ENCODE measurements at regions not wholly inside any gene's neighbourhood (a gene's known extent, or its start where the extent isn't known, plus 50 kb on each side); places are given as distances from the start of the nearest gene placed in this dataset.
"Not testable (repeated sequence)": the region's sequence is repeated elsewhere in the genome, so short reads cannot be mapped to it uniquely, and the experiment has no call there.

GRCh38 chr11:135015966-135016365 is 603.9 kb upstream of the B3GAT1 start:
- no peak overlapping the region for H3K27ac ChIP-seq (ENCODE audit: low read length)
- ChIA-PET POLR2A (no interaction called here), CTCF (no interaction called here)
- H3K4me1 ChIP-seq (ENCODE audit: control insufficient read depth, insufficient read depth, low read length) = no peaks in the 10 kb centered on the region
- no TSS peak for BruUV-seq (replicated peaks)
- intact Hi-C loops (cut with micrococcal nuclease; ENCODE audit: unreplicated experiment) (no loop called here), in situ Hi-C loops (cut with HindIII; ENCODE audit: low pct_unique_long_range_greater_than_20kb, low sequenced_read_pairs) (no loop called here)
- DNase-seq (ENCODE audit: low read depth, low spot score) (no peak), ATAC-seq (no peak)
- no peak overlapping the region for H3K4me3 ChIP-seq (ENCODE audit: low read depth in 2 of 2, low read length in 2 of 2)
- TF ChIP-seq, protein P1, sequence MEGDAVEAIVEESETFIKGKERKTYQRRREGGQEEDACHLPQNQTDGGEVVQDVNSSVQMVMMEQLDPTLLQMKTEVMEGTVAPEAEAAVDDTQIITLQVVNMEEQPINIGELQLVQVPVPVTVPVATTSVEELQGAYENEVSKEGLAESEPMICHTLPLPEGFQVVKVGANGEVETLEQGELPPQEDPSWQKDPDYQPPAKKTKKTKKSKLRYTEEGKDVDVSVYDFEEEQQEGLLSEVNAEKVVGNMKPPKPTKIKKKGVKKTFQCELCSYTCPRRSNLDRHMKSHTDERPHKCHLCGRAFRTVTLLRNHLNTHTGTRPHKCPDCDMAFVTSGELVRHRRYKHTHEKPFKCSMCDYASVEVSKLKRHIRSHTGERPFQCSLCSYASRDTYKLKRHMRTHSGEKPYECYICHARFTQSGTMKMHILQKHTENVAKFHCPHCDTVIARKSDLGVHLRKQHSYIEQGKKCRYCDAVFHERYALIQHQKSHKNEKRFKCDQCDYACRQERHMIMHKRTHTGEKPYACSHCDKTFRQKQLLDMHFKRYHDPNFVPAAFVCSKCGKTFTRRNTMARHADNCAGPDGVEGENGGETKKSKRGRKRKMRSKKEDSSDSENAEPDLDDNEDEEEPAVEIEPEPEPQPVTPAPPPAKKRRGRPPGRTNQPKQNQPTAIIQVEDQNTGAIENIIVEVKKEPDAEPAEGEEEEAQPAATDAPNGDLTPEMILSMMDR (IDR thresholded peaks at IDR 0.05) = no peak
- TF ChIP-seq SIN3A (IDR thresholded peaks at IDR 0.05; ENCODE audit: borderline replicate concordance, insufficient read depth, low read depth, low read length) = no peak
- TF ChIP-seq POLR2AphosphoS5 (IDR thresholded peaks at IDR 0.05; ENCODE audit: low read depth, low read length) = no peak
- TF ChIP-seq, protein P2, sequence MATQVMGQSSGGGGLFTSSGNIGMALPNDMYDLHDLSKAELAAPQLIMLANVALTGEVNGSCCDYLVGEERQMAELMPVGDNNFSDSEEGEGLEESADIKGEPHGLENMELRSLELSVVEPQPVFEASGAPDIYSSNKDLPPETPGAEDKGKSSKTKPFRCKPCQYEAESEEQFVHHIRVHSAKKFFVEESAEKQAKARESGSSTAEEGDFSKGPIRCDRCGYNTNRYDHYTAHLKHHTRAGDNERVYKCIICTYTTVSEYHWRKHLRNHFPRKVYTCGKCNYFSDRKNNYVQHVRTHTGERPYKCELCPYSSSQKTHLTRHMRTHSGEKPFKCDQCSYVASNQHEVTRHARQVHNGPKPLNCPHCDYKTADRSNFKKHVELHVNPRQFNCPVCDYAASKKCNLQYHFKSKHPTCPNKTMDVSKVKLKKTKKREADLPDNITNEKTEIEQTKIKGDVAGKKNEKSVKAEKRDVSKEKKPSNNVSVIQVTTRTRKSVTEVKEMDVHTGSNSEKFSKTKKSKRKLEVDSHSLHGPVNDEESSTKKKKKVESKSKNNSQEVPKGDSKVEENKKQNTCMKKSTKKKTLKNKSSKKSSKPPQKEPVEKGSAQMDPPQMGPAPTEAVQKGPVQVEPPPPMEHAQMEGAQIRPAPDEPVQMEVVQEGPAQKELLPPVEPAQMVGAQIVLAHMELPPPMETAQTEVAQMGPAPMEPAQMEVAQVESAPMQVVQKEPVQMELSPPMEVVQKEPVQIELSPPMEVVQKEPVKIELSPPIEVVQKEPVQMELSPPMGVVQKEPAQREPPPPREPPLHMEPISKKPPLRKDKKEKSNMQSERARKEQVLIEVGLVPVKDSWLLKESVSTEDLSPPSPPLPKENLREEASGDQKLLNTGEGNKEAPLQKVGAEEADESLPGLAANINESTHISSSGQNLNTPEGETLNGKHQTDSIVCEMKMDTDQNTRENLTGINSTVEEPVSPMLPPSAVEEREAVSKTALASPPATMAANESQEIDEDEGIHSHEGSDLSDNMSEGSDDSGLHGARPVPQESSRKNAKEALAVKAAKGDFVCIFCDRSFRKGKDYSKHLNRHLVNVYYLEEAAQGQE (IDR thresholded peaks at IDR 0.05; ENCODE audit: insufficient read depth in 1 of 2, low read depth in 2 of 2, low read length in 1 of 2) = no peak
- no peak for TF ChIP-seq TCF7L2 (IDR thresholded peaks at IDR 0.05; ENCODE audit: low read depth, low read length)
- no peaks in the 10 kb centered on the region for H3K9me3 ChIP-seq (ENCODE audit: control insufficient read depth, insufficient read depth, low read depth, low read length)
- H3K36me3 ChIP-seq (ENCODE audit: control insufficient read depth, insufficient read depth, low read length) = no peaks in the 10 kb centered on the region
- no peaks in the 10 kb centered on the region for H3K27me3 ChIP-seq (ENCODE audit: control insufficient read depth, insufficient read depth, low read length)

- H3K9me3 ChIP-seq (ENCODE audit: control insufficient read depth, insufficient read depth, low read depth, low read length); H3K4me1 ChIP-seq (ENCODE audit: control insufficient read depth, insufficient read depth, low read length); POLR2A ChIA-PET; DNase-seq (ENCODE audit: low read depth, low spot score); in situ Hi-C loops (cut with HindIII; ENCODE audit: low pct_unique_long_range_greater_than_20kb, low sequenced_read_pairs); H3K27me3 ChIP-seq (ENCODE audit: control insufficient read depth, insufficient read depth, low read length); intact Hi-C loops (cut with micrococcal nuclease; ENCODE audit: unreplicated experiment); BruUV-seq (replicated peaks); H3K4me3 ChIP-seq (ENCODE audit: low read depth in 2 of 2, low read length in 2 of 2); ATAC-seq; H3K27ac ChIP-seq (ENCODE audit: low read length); CTCF ChIA-PET; H3K36me3 ChIP-seq (ENCODE audit: control insufficient read depth, insufficient read depth, low read length): not testable (repeated sequence)
Observed at GRCh38 chr11:135011313-135011712, 599.3 kb upstream of the B3GAT1 start.

DNA sequence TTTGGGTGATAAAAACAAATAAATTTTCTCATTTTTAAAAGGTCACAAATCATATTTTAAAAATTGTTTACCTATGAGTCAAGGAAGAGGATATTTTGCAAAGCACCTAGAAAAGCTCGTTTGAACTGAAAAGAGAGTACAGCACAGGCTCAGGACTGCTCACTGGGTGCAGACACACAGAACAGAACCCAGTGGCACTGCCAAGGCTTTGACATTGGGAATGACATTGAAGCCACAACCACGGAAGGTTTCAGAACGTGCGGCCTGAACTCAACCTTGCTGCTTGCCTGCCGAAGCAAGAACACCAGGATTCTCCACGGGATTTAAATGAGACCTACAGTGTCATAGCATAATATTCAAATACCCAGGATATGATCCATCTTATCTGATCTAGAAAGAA is 597.1 kb upstream of the B3GAT1 start:
- H3K9me3 ChIP-seq (ENCODE audit: control insufficient read depth, insufficient read depth, low read depth, low read length) = no peaks in the 10 kb centered on the region
- H3K36me3 ChIP-seq (ENCODE audit: control insufficient read depth, insufficient read depth, low read length) = no peaks in the 10 kb centered on the region
- in situ Hi-C loops (cut with HindIII; ENCODE audit: low pct_unique_long_range_greater_than_20kb, low sequenced_read_pairs) = no loop called here
- TF ChIP-seq, protein P2 (IDR thresholded peaks at IDR 0.05; ENCODE audit: insufficient read depth in 1 of 2, low read depth in 2 of 2, low read length in 1 of 2) = no peak
- no peak for TF ChIP-seq TCF7L2 (IDR thresholded peaks at IDR 0.05; ENCODE audit: low read depth, low read length)
- no peak for TF ChIP-seq POLR2AphosphoS5 (IDR thresholded peaks at IDR 0.05; ENCODE audit: low read depth, low read length)
- TF ChIP-seq, protein P1 (IDR thresholded peaks at IDR 0.05) = no peak
- TF ChIP-seq SIN3A (IDR thresholded peaks at IDR 0.05; ENCODE audit: borderline replicate concordance, insufficient read depth, low read depth, low read length) = no peak
- DNase-seq (ENCODE audit: low read depth, low spot score) (no peak), ATAC-seq (no peak)
- intact Hi-C loops (cut with micrococcal nuclease; ENCODE audit: unreplicated experiment) = no loop called here
- CTCF ChIA-PET = no interaction called here
- POLR2A ChIA-PET = no interaction called here
- H3K27me3 ChIP-seq (ENCODE audit: control insufficient read depth, insufficient read depth, low read length) = no peaks in the 10 kb centered on the region
- H3K4me3 ChIP-seq (ENCODE audit: low read depth in 2 of 2, low read length in 2 of 2) = no peak overlapping the region
- H3K27ac ChIP-seq (ENCODE audit: low read length) = no peak overlapping the region
- no TSS peak for BruUV-seq (replicated peaks)
- H3K4me1 ChIP-seq (ENCODE audit: control insufficient read depth, insufficient read depth, low read length) = no peaks in the 10 kb centered on the region

Measured in Panc1 (cell line).